Tibial nerve (tissue), 4 donors: ENCODE measurements at regions not wholly inside any gene's neighbourhood (a gene's known extent, or its start where the extent isn't known, plus 50 kb on each side); places are given as distances from the start of the nearest gene placed in this dataset.

Source experiments
- DNase-seq, 2 donors: peaks; one replicate each; pipeline ENCODE4 v3.0.0-alpha.2; 2019; ENCODE audit warnings: low spot score in 2 of 2
- H3K27ac ChIP-seq, 4 donors: fragments of 200-600 bp; sonication (generic) in 3 of 4; one replicate each; pipeline ENCODE4 v1.5.1; 2017 to 2019; ENCODE audit warnings: mild to moderate bottlenecking in 1 of 4
- H3K27me3 ChIP-seq, 2 donors: fragments of 200-600 bp; sonication (generic) in 1 of 2; one replicate each; pipeline versions ENCODE4 v1.5.1 to v1.6.0; 2017 to 2019
- H3K36me3 ChIP-seq, 3 donors: fragments of 200-600 bp; sonication (generic); one replicate each; pipeline ENCODE4 v1.5.1; 2018 to 2019
- H3K4me1 ChIP-seq, 4 donors: fragments of 200-600 bp; sonication (generic) in 3 of 4; one replicate each; pipeline ENCODE4 v1.5.1; 2017 to 2019
- H3K4me3 ChIP-seq, 4 donors: fragments of 200-600 bp; sonication (generic) in 3 of 4; one replicate each; pipeline ENCODE4 v1.5.1; 2017 to 2019; ENCODE audit warnings: mild to moderate bottlenecking in 1 of 4, moderate library complexity in 1 of 4
- H3K9me3 ChIP-seq, 4 donors: fragments of 200-600 bp; sonication (generic) in 3 of 4; one replicate each; pipeline ENCODE4 v1.5.1; 2017 to 2019
- EP300 ChIP-seq, 2 donors: sonication (generic); formaldehyde crosslinking; IDR thresholded peaks; one replicate each; pipeline ENCODE4 v1.6.1; 2017; ENCODE audit warnings: antibody characterized with exemption in 2 of 2, mild to moderate bottlenecking in 1 of 2
- POLR2A ChIP-seq, 2 donors: fragments of 450-650 bp; IDR thresholded peaks; one replicate each; pipeline ENCODE4 v1.6.1; 2017; ENCODE audit warnings: antibody characterized with exemption in 2 of 2, mild to moderate bottlenecking in 2 of 2, moderate library complexity in 2 of 2
- WGBS, 2 donors: methylation state at CpG; one replicate each; pipeline ENCODE4 v1.1.5; 2018; 5-methylcytosine and 5-hydroxymethylcytosine counted together
- TF ChIP-seq, protein P1 (sequence below), 5 experiments: fragments of 200-600 bp in 3 of 5; fragments of 450-650 bp in 2 of 5; sonication (generic) in 3 of 5; IDR thresholded peaks; one replicate each; pipeline ENCODE4 v1.5.1; 2016 to 2019; ENCODE audit warnings: antibody characterized with exemption in 5 of 5, mild to moderate bottlenecking in 3 of 5, moderate library complexity in 2 of 5

DNA sequence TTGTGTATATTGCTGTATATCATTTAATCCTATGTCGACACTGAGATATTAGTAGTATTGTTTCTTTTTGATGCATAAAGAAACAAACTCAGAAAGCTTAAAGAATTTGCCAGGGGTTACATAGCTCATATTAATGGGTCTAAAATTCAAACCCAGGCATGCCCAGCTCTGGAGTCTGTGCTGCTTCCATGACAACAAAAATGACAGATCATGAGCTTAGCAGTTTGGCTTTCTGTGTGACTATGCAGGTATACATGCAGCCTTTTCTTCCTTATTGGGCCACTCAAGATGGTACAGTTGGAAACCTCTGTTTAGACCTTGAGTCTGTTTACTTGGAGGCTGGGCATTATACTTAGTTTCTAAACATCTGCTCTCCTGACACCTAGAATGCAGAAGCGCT lies 220.5 kb upstream of the TENM4 start:
- Histone ChIP-seq H3K27me3 (no peaks in the 10 kb centered on the region), H3K9me3 (no peaks in the 10 kb centered on the region), H3K36me3 (no peaks in the 10 kb centered on the region), H3K27ac (no peak overlapping the region), H3K4me3 (no peak overlapping the region), H3K4me1 (no peaks in the 10 kb centered on the region)
- 52 to 80% methylated on average over 2 of the region's 2 CpGs for WGBS, 2 donors
- TF ChIP-seq POLR2A (IDR thresholded peaks at IDR 0.05): no peak
- TF ChIP-seq EP300 (IDR thresholded peaks at IDR 0.05): no peak
- no peak for DNase-seq

DNA sequence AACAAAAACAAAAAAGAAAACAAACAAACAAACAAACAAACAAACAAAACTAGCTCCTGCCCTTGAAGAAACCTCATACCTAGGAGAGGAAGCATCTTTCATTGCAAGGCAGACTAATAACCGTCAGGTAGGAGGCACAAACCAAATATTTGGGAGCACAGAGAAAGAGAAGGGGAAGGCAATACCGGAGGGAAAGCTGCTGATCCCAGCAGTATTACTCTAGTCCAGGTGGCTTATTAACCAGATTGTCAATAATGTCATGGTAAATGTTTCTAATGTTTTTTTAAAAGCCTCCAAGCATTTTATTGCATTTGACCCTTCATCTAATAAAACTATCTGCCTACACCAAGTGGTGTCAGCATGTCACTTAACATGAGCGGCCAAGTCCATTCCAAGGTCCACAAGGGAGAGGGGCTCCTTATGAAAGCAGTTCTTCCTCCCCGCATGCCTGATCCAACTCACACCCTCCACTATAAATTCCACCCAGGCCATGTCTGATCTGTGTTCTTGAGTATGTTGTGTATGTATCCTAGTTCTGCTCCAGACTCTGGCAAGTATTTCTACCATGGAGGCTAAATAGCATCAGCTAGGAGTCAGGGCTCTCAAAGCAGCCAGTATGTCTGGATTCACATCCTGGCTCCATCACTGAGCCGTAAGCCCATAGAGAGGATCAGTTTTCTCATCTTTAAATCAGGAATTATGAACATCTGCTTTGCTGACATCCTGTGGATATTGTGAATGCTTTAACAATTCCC lies 208.1 kb upstream of the TENM4 start:
- Histone ChIP-seq H3K4me1 (no peaks in the 10 kb centered on the region), H3K4me3 (no peak overlapping the region), H3K27ac (no peak overlapping the region), H3K36me3 (no peaks in the 10 kb centered on the region), H3K27me3 (no peaks in the 10 kb centered on the region), H3K9me3 (no peaks in the 10 kb centered on the region)
- 74 to 76% methylated on average over 5 of the region's 5 CpGs for WGBS, 2 donors
- no peak for TF ChIP-seq POLR2A (IDR thresholded peaks at IDR 0.05)
- no peak for DNase-seq

DNA sequence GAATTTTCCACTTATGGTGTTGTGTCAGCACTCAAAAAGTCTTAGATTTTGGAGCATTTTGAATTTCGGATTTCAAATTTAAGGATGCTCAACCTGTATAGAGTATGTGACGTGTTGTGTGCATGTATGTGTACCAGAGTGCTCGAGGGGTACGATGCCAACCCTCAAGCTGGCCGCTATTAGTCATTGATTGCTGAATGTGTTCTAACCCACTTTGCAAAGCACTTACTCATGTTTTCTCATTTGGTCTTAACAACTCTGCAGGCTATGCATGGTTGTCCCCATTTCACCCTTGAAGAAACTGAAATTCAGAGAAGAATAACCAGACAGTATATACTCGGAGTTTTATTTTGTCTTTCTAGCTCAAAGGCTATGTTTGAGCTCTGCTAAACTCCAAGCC lies 196.4 kb upstream of the TENM4 start:
- no peaks in the 10 kb centered on the region for H3K4me1 ChIP-seq
- no peak for DNase-seq
- H3K9me3 ChIP-seq: no peaks in the 10 kb centered on the region
- no peaks in the 10 kb centered on the region for H3K27me3 ChIP-seq
- H3K36me3 ChIP-seq: no peaks in the 10 kb centered on the region
- TF ChIP-seq, protein P1, sequence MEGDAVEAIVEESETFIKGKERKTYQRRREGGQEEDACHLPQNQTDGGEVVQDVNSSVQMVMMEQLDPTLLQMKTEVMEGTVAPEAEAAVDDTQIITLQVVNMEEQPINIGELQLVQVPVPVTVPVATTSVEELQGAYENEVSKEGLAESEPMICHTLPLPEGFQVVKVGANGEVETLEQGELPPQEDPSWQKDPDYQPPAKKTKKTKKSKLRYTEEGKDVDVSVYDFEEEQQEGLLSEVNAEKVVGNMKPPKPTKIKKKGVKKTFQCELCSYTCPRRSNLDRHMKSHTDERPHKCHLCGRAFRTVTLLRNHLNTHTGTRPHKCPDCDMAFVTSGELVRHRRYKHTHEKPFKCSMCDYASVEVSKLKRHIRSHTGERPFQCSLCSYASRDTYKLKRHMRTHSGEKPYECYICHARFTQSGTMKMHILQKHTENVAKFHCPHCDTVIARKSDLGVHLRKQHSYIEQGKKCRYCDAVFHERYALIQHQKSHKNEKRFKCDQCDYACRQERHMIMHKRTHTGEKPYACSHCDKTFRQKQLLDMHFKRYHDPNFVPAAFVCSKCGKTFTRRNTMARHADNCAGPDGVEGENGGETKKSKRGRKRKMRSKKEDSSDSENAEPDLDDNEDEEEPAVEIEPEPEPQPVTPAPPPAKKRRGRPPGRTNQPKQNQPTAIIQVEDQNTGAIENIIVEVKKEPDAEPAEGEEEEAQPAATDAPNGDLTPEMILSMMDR (IDR thresholded peaks at IDR 0.05): no peak
- TF ChIP-seq EP300 (IDR thresholded peaks at IDR 0.05) (no peak), POLR2A (IDR thresholded peaks at IDR 0.05) (no peak)
- no peak overlapping the region for H3K27ac ChIP-seq
- no peak overlapping the region for H3K4me3 ChIP-seq
- WGBS, 2 donors: 80 to 90% methylated on average over 6 of the region's 6 CpGs

DNA sequence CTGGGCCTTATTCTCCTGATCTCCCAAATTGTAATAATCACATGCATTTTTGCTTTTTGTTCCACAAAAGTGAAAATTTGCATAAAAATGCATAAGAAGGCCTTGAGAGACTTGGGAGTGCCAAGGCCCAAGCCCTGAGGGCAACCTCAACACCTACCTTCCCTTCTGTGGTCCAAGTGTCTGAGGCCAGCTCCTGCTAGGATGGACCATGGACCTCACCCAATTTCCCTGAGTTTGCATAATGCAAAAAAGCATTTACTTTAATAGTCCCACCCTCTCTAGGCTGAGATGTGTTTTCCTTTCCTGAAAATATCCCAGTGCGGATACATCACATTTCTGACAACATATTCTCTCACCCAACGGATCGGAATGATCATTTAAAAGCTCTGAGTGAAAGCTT lies 194.1 kb upstream of the TENM4 start:
- H3K4me3 ChIP-seq: no peak overlapping the region
- WGBS, 2 donors: 89 to 96% methylated on average over 3 of the region's 3 CpGs
- H3K27me3 ChIP-seq: no peaks in the 10 kb centered on the region
- no peaks in the 10 kb centered on the region for H3K9me3 ChIP-seq
- H3K36me3 ChIP-seq: no peaks in the 10 kb centered on the region
- no peak for DNase-seq
- no peak overlapping the region for H3K27ac ChIP-seq
- no peaks in the 10 kb centered on the region for H3K4me1 ChIP-seq
- TF ChIP-seq, protein P1 (IDR thresholded peaks at IDR 0.05): no peak
- no peak for TF ChIP-seq POLR2A (IDR thresholded peaks at IDR 0.05)
- TF ChIP-seq EP300 (IDR thresholded peaks at IDR 0.05): no peak

DNA sequence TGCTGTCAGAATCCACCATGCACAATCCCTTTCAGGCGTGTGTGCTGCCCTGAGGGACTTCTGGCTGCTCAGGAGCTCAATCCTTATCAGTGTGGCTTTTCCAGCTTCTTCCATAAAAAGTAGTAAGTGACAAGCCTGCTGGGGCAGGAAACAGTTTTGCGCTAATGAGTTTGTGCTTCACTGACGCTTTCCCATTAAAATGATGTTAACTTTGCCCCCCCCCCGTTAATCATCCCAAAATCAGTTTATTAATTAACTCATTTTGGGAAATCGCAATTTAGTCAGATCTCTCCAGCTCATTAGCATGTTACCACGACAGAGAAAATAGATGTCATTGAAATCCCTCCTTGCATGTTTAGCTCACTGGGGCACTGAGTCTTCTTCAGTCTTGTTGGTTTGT lies 186.5 kb upstream of the TENM4 start:
- H3K4me3 ChIP-seq: no peak overlapping the region
- H3K4me1 ChIP-seq: no peaks in the 10 kb centered on the region
- TF ChIP-seq, protein P1 (IDR thresholded peaks at IDR 0.05): no peak
- no peak for TF ChIP-seq EP300 (IDR thresholded peaks at IDR 0.05)
- no peak for TF ChIP-seq POLR2A (IDR thresholded peaks at IDR 0.05)
- no peaks in the 10 kb centered on the region for H3K27me3 ChIP-seq
- no peak overlapping the region for H3K27ac ChIP-seq
- no peaks in the 10 kb centered on the region for H3K36me3 ChIP-seq
- WGBS, 2 donors: 62 to 72% methylated on average over 6 of the region's 6 CpGs
- DNase-seq: no peak
- H3K9me3 ChIP-seq: peaks cover 0 to 4% (median 0%) of the 10 kb centered on the region in 4 donors

DNA sequence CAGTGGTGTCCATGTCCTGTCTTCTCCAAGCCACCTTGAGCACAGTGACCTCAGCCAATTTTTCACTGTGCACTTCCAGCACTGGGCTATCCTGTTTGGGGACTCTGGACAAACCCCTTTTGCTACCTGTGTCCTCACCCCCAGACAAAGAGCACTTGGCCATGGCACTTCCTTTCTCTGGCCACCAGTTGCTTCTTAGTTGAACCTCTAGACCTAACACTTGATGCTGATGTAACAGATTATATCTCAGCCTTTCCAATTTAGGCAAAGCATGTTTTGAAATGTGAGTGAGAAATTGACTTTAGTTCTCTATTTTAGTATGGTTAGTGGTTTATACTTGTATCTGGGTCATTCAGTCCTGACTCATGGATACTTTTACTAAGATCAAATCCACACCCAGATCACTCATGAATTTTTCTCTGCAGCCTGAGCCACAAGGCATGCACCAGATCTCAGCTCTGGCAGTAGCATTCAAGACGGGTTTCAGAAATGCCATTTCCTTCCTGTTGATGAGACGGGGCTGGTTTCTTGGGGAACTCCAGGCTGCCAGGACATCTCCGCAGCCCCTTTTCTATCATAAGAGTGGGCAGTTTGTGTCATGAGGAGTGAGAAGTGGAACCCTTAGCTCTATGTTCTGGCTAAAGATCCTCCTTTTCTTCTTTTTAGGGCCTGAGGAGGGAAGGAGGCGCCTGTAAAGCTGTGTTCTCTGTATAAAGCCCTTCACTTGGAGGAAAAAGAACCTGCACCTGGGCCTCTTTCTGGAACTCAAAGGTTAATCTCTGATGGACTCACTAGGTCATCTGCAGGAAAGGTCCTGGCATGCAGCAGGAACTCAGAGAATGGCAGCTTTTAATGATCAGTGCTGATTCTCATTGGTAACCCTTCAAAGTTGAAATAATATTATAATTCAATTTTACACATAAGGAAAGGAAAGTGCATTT lies 185.6 kb upstream of the TENM4 start:
- Histone ChIP-seq H3K27me3 (no peaks in the 10 kb centered on the region), H3K27ac (no peak overlapping the region), H3K36me3 (no peaks in the 10 kb centered on the region), H3K9me3 (peaks cover 0 to 4% (median 0%) of the 10 kb centered on the region in 4 donors), H3K4me1 (no peaks in the 10 kb centered on the region), H3K4me3 (no peak overlapping the region)
- 50 to 77% methylated on average over 4 of the region's 4 CpGs for WGBS, 2 donors
- no peak for DNase-seq
- TF ChIP-seq, protein P1 (IDR thresholded peaks at IDR 0.05): no peak
- TF ChIP-seq POLR2A (IDR thresholded peaks at IDR 0.05) (no peak), EP300 (IDR thresholded peaks at IDR 0.05) (no peak)
